ENCODE measurements at regions not wholly inside any gene's neighbourhood (a gene's known extent, or its start where the extent isn't known, plus 50 kb on each side); places are given as distances from the start of the nearest gene placed in this dataset.

DNA sequence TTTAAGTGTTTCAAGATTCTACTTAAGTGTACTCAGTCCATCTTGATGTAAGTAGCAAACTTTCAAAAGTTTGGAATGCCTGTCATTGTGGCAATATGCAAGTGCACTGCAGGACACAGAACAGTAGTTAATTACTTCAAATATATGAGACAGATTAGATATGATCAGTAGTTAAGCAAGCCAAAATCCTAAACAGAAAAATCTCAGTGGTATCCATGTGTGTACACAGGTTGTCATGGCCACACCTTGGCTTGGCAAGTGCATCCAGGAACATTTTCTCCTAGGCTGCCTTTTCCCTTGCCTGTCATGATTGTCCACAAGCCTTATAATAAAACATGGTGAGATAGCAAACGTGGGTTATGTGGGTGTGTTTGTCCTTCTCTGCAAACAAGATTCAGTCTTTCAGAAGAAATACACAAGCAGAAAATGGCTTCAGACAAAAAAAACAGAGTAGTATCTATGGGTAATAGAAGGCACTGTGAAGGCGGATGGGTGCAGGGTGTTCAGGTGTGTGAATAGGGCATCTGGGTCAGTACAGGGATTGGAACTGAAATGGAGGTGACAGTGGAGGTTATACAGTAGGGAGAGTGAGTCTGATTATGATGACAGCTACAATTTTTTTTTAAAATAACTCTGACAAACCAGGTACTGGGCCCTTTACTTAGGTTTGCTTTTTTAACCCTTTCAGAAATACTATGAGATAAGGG lies 229.0 kb upstream of the LRIG1 start:
- Histone ChIP-seq H3K4me3 (no peak overlapping the region), H3K4me1 (no peaks in the 10 kb centered on the region), H3K9me3 (no peaks in the 10 kb centered on the region), H3K27ac (no peak overlapping the region), H3K27me3 (no peaks in the 10 kb centered on the region), H3K36me3 (replicated peaks in 1 of 2; ENCODE audit: insufficient read depth in 1 of 2, low read depth in 2 of 2) (no peaks in the 10 kb centered on the region)
- DNase-seq (peak; percentile 23 to 41 (median 26)), ATAC-seq (peak; percentile 79)
- intact Hi-C loops (cut with DNase I) = no loop called here
- 48 to 51% methylated on average over 2 of the region's 2 CpGs for WGBS, 2 donors
- TF ChIP-seq POLR2A (IDR thresholded peaks at IDR 0.05) (no peak), CTCF (IDR thresholded peaks at IDR 0.05) (no peak)

- Histone ChIP-seq H3K9me3 (no peaks in the 10 kb centered on the region), H3K36me3 (replicated peaks in 1 of 2; ENCODE audit: insufficient read depth in 1 of 2, low read depth in 2 of 2) (no peaks in the 10 kb centered on the region), H3K27me3 (no peaks in the 10 kb centered on the region), H3K4me3 (no peak overlapping the region), H3K27ac (no peak overlapping the region), H3K4me1 (peaks cover 6% of the 10 kb centered on the region)
- intact Hi-C loops (cut with DNase I) = no loop called here
- DNase-seq = peak in 1 of 4 donors; percentile 16
- TF ChIP-seq POLR2A (IDR thresholded peaks at IDR 0.05) (no peak), CTCF (IDR thresholded peaks at IDR 0.05) (no peak)
- ATAC-seq = no peak
- WGBS, 2 donors = 75 to 80% methylated on average over 7 of the region's 7 CpGs
Measured at GRCh38 chr3:66738625-66739365, 238.0 kb upstream of the LRIG1 start.

GRCh38 chr3:66740260-66740659 lies 239.4 kb upstream of the LRIG1 start:
- H3K27me3 ChIP-seq = no peaks in the 10 kb centered on the region
- ATAC-seq = no peak
- DNase-seq = no peak
- WGBS, 2 donors = 85 to 91% methylated on average over 4 of the region's 4 CpGs
- no peak for TF ChIP-seq POLR2A (IDR thresholded peaks at IDR 0.05)
- TF ChIP-seq CTCF (IDR thresholded peaks at IDR 0.05) = no peak
- peaks cover 6% of the 10 kb centered on the region for H3K4me1 ChIP-seq
- no peaks in the 10 kb centered on the region for H3K9me3 ChIP-seq
- no peak overlapping the region for H3K4me3 ChIP-seq
- no peaks in the 10 kb centered on the region for H3K36me3 ChIP-seq (replicated peaks in 1 of 2; ENCODE audit: insufficient read depth in 1 of 2, low read depth in 2 of 2)
- no peak overlapping the region for H3K27ac ChIP-seq
- intact Hi-C loops (cut with DNase I) = no loop called here

DNA sequence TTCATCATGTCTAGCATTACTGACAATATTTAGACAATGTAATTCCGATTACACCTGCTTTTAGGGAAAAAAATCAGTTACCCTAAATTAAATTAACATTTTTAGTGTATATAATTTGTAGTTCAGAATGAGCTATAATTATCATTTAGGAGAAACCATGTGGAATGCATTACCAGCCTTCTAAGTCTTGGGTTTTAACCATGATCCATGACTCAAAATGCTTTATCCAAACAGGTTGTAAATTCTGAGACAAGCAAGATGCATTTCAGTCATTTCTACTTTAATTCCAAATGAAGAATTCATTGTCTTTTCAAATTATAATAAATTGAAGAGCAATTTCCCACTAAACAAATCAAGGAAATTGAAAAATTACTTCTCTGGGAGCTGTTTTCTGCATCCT lies 243.7 kb upstream of the LRIG1 start:
- Histone ChIP-seq H3K27ac (no peak overlapping the region), H3K4me1 (no peaks in the 10 kb centered on the region), H3K9me3 (no peaks in the 10 kb centered on the region), H3K36me3 (replicated peaks in 1 of 2; ENCODE audit: insufficient read depth in 1 of 2, low read depth in 2 of 2) (no peaks in the 10 kb centered on the region), H3K27me3 (no peaks in the 10 kb centered on the region), H3K4me3 (no peak overlapping the region)
- intact Hi-C loops (cut with DNase I) = no loop called here
- TF ChIP-seq POLR2A (IDR thresholded peaks at IDR 0.05) (no peak), CTCF (IDR thresholded peaks at IDR 0.05) (no peak)
- ATAC-seq (no peak), DNase-seq (no peak)
- WGBS, 2 donors = 76 to 93% methylated on average over 1 of the region's 1 CpG
